ENCODE measurements at regions not wholly inside any gene's neighbourhood (a gene's known extent, or its start where the extent isn't known, plus 50 kb on each side); places are given as distances from the start of the nearest gene placed in this dataset.

GRCh38 chrX:123807835-123808416 is 51.9 kb upstream of the XIAP start:
- ATAC-seq = peak; percentile 60
- peak; percentile 27; the same call in 1 of the 2 replicates for TF ChIP-seq TCF4 (CRISPR knock-in tag; IDR thresholded peaks at IDR 0.05; ENCODE audit: borderline replicate concordance)
- no peak for TF ChIP-seq GLIS3 (CRISPR knock-in tag; IDR thresholded peaks at IDR 0.05)

DNA sequence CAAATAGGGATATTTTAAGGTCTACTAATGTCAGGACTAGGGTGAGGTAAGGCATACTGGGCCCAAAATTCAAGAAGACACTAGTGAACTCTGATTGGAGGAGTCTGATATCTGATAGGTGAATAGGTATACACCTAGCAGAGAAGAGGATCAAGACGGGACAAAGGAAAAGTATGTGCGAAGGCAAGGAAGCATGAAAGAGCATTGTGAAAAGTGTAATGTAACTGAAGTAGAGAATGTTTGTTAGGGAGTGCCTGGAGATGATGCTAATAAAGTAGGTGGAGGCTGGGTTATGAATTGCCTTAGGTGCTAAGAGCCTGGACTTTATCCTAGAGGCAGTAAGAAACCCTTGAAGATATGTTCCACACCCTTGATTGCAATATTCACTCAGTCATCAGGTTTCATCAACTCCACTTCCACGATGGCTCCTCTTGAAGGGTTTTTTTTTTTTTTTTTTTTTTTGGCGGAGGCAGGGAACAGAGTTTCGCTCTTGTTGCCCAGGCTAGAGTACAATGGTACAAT is 49.9 kb upstream of the XIAP start:
- TF ChIP-seq ZNF70 (CRISPR knock-in tag; IDR thresholded peaks at IDR 0.05) (no peak), ZNF8 (CRISPR knock-in tag; IDR thresholded peaks at IDR 0.05) (no peak), ZFP3 (CRISPR knock-in tag; IDR thresholded peaks at IDR 0.05) (no peak)
- TF ChIP-seq, protein P1, sequence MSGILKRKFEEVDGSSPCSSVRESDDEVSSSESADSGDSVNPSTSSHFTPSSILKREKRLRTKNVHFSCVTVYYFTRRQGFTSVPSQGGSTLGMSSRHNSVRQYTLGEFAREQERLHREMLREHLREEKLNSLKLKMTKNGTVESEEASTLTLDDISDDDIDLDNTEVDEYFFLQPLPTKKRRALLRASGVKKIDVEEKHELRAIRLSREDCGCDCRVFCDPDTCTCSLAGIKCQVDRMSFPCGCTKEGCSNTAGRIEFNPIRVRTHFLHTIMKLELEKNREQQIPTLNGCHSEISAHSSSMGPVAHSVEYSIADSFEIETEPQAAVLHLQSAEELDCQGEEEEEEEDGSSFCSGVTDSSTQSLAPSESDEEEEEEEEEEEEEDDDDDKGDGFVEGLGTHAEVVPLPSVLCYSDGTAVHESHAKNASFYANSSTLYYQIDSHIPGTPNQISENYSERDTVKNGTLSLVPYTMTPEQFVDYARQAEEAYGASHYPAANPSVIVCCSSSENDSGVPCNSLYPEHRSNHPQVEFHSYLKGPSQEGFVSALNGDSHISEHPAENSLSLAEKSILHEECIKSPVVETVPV (CRISPR knock-in tag; IDR thresholded peaks at IDR 0.05) = no peak
- ATAC-seq = no peak

Measured in SK-N-SH treated with all-trans-retinoic acid at 6 μM for 48 hours (cell line).